AG04449 (cell line): ENCODE measurements at regions not wholly inside any gene's neighbourhood (a gene's known extent, or its start where the extent isn't known, plus 50 kb on each side); places are given as distances from the start of the nearest gene placed in this dataset.
"Not testable (repeated sequence)": the region's sequence is repeated elsewhere in the genome, so short reads cannot be mapped to it uniquely, and the experiment has no call there.

Experiments used
- CTCF ChIA-PET: fragments of 350-600 bp; formaldehyde crosslinking; extraction: SDS; loops from one replicate; lab custom pipeline; 2021; ENCODE audit warnings: antibody characterized with exemption; lab: Yijun Ruan, JAX
- POLR2A ChIA-PET: fragments of 400-600, 350-600 bp; formaldehyde crosslinking; extraction: SDS; loops from one replicate; lab custom pipeline; 2020; ENCODE audit warnings: antibody characterized with exemption, inconsistent platforms; lab: Yijun Ruan, JAX
- DNase-seq: peaks from one replicate; pipeline ENCODE4 v3.0.0-alpha.2; 2010; ENCODE audit warnings: low read depth, low spot score
- H3K4me3 ChIP-seq: 2 replicates; pipeline ENCODE4 v1.5.1; 2011; ENCODE audit warnings: low read depth, mild to moderate bottlenecking, control low read depth, low read length
- CTCF ChIP-seq: IDR thresholded peaks from one replicate; pipeline ENCODE4 v1.5.1; 2011; ENCODE audit warnings: mild to moderate bottlenecking, moderate library complexity, low read length, control low read depth, inconsistent platforms; ENCODE audit not compliant: insufficient read depth; ENCODE audit errors: missing control alignments

- CTCF ChIA-PET, result no interaction called here
- TF ChIP-seq CTCF, result no peak
Observed at GRCh38 chr6:168177103-168177891, 98.3 kb upstream of the FRMD1 start.

GRCh38 chr6:168171673-168172353, 92.8 kb upstream of the FRMD1 start:
- no peak for TF ChIP-seq CTCF
- DNase-seq, result no peak
- no peak overlapping the region for H3K4me3 ChIP-seq
- ChIA-PET POLR2A (no interaction called here), CTCF (no interaction called here)

More at GRCh38 chr6:168177103-168177891, 98.3 kb upstream of the FRMD1 start:
- no peak for DNase-seq
- POLR2A ChIA-PET, result no interaction called here
- no peak overlapping the region for H3K4me3 ChIP-seq

DNA sequence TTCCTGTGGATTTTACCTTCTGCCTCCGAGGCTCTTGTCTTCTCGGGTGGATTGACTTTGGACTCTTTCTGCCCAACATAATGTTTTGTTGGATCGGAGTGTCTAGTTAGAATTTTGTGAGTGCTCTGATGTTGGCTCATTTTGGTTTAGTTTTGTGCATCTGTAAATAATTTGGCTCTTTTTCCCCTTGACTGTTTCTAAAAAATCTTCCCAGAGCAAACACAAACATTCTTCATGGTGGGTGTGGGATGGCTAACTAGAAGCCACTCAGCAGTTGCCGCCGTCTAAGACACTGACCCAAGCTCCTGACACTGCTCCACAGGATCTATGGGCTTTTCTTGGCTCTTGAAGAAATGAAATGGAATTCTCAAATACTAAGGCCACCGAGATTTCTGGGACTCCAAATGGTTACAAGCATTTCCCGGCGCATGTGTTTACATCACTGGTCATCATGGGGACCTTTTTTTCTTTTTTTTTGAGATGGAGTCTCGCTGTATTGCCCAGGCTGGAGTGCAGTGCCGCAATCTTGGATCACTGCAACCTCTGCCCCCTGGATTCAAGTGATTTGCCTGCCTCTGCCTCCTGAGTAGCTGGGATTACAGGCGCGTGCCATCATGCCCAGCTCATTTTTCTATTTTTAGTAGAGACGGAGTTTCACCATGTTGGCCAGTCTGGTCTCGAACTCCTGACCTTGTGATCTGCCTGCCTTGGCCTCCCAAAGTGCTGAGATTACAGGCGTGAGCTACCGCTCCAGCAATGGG, 92.0 kb upstream of the FRMD1 start:
- ChIA-PET CTCF (no interaction called here), POLR2A (no interaction called here)
- DNase-seq, result no peak
- no peak for TF ChIP-seq CTCF
- no peak overlapping the region for H3K4me3 ChIP-seq

GRCh38 chr6:168169624-168170023, 90.6 kb upstream of the FRMD1 start:
- POLR2A ChIA-PET, result interaction anchor here (0.6 kb wide), 1 partner anchor 115 kb away, joined by 3 read pairs; no protein-coding TSS in a partner anchor
- DNase-seq, result no peak
- CTCF ChIA-PET, result no interaction called here
- no peak overlapping the region for H3K4me3 ChIP-seq
- TF ChIP-seq CTCF, result no peak

DNA sequence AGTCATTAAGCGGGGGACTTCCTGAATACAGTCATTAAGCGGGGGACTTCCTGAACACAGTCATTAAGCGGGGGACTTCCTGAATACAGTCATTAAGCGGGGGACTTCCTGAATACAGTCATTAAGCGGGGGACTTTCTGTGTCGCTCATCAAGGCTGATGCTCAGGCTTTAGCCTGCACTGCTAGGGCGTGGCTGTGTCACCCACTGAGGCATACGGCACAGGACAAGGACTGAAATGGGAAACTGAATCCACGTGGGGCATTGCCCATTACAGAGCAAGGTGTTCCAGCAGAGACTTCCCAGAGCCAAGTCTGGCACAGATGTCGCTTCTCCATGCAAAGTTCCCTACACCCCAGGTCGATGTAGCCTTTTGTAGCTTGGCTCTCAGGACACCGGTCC, 89.9 kb upstream of the FRMD1 start:
- POLR2A ChIA-PET, CTCF ChIA-PET, H3K4me3 ChIP-seq, DNase-seq: not testable (repeated sequence)

DNA sequence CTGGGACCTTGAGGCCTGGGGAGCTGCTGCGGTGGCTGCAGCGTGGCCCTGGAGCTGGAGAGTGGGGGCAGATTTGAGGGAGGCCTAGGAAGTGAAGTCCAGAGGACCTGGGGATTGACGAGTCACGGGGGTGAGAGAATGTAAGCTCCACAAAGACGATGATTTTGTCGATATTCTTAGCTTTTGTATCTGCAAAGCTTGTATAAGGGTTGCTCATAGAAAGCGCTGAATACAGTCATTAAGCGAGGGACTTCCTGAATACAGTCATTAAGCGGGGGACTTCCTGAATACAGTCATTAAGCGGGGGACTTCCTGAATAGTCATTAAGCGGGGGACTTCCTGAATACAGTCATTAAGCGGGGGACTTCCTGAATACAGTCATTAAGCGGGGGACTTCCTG, 89.3 kb upstream of the FRMD1 start:
- DNase-seq, CTCF ChIA-PET, POLR2A ChIA-PET: not testable (repeated sequence)

More for the DNA sequence above, 89.3 kb upstream of the FRMD1 start:
- H3K4me3 ChIP-seq, result not testable (repeated sequence)
